GM12878 (cell line): ENCODE measurements at regions not wholly inside any gene's neighbourhood (a gene's known extent, or its start where the extent isn't known, plus 50 kb on each side); places are given as distances from the start of the nearest gene placed in this dataset.

ENCODE experiments used
- ATAC-seq: fragments of 200-7000 bp; cut with Tn5 transposase; 3 replicates; pipeline ENCODE4 v1.9.1; 2020; ENCODE audit warnings: mild to moderate bottlenecking, moderate library complexity
- BruUV-seq: library from RNA; stranded (reverse); fragments of 400-500 nt; replicated peaks from 2 replicates; lab custom pipeline; 2021; lab: Mats Ljungman, UMichigan
- CTCF ChIA-PET: fragments of 300-600 bp; sonication (Branson Sonifier 250); formaldehyde crosslinking; extraction: SDS; loops from one replicate; lab custom pipeline; 2021; ENCODE audit warnings: inconsistent platforms; lab: Yijun Ruan, JAX
- POLR2A ChIA-PET: fragments of 350-600 bp; formaldehyde crosslinking; extraction: SDS; loops from one replicate; lab custom pipeline; 2021; ENCODE audit warnings: inconsistent platforms; lab: Charles Lee
- RAD21 ChIA-PET: fragments of 300-600 bp; sonication (Branson Sonifier 250); formaldehyde crosslinking; loops from one replicate; lab custom pipeline; 2023; ENCODE audit warnings: antibody characterized with exemption; ENCODE audit not compliant: unreplicated experiment; lab: Charles Lee
- SMC1A ChIA-PET: fragments of 300-600 bp; sonication (Branson Sonifier 250); formaldehyde crosslinking; loops from one replicate; lab custom pipeline; 2023; ENCODE audit not compliant: unreplicated experiment, uncharacterized antibody; lab: Charles Lee
- DNase-seq: peaks from one replicate; pipeline ENCODE4 v3.0.0-alpha.2; 2011; ENCODE audit warnings: low read depth, low spot score
- FAIRE-seq: peaks from 3 replicates; lab custom pipeline; 2011; peaks lifted over from hg19 to GRCh38; lab: Jason Lieb, UNC
- H2AFZ ChIP-seq: 2 replicates; pipeline ENCODE4 v1.6.0; 2011; ENCODE audit warnings: low read depth, low read length, control low read depth; ENCODE audit not compliant: control insufficient read depth
- H3K27ac ChIP-seq: 2 replicates; pipeline ENCODE4 v1.5.1; 2011; ENCODE audit warnings: control low read depth; ENCODE audit not compliant: control insufficient read depth, insufficient read depth
- H3K27me3 ChIP-seq, 2 experiments: replicated peaks in 1 of 2; 2 replicates each; pipeline versions ENCODE4 v1.6.0 to v1.6.1; 2011; ENCODE audit warnings: low read length in 1 of 2; ENCODE audit not compliant: control insufficient read depth in 2 of 2, insufficient read depth in 2 of 2
- H3K36me3 ChIP-seq, 2 experiments: 2 replicates each; pipeline ENCODE4 v1.5.1; 2011; ENCODE audit warnings: low read length in 1 of 2; ENCODE audit not compliant: control insufficient read depth in 2 of 2, insufficient read depth in 2 of 2
- H3K4me1 ChIP-seq: 2 replicates; pipeline ENCODE4 v1.6.1; 2011; ENCODE audit warnings: mild to moderate bottlenecking, low read length, moderate library complexity, mixed read lengths; ENCODE audit not compliant: control insufficient read depth, insufficient read depth
- H3K4me2 ChIP-seq: 2 replicates; pipeline ENCODE4 v1.6.0; 2011; ENCODE audit warnings: control low read depth; ENCODE audit not compliant: control insufficient read depth, insufficient read depth
- H3K4me3 ChIP-seq: fragments of 200-600 bp; sonication (generic); 2 replicates; pipeline ENCODE4 v1.5.1; 2016
- H3K79me2 ChIP-seq: 2 replicates; pipeline ENCODE4 v1.6.0; 2011; ENCODE audit warnings: low read length; ENCODE audit not compliant: control insufficient read depth, insufficient read depth
- H3K9ac ChIP-seq: 2 replicates; pipeline ENCODE4 v1.8.0; 2011; ENCODE audit warnings: low read length, control low read depth, mixed read lengths; ENCODE audit not compliant: control insufficient read depth, insufficient read depth
- H3K9me3 ChIP-seq: replicated peaks from 3 replicates; pipeline ENCODE4 v1.5.1; 2011; ENCODE audit warnings: mild to moderate bottlenecking, low read length; ENCODE audit not compliant: control insufficient read depth, insufficient read depth
- H4K20me1 ChIP-seq: 2 replicates; pipeline ENCODE4 v1.6.0; 2011; ENCODE audit not compliant: control insufficient read depth, insufficient read depth
- E2F4 ChIP-seq: IDR thresholded peaks from 2 replicates; pipeline ENCODE4 v1.6.1; 2012; ENCODE audit warnings: low read depth, low read length, improper control_type of control experiment
- EZH2 ChIP-seq: IDR thresholded peaks from 2 replicates; pipeline ENCODE4 v1.6.1; 2012; ENCODE audit warnings: low read depth, mild to moderate bottlenecking, control low read depth, inconsistent platforms, low read length, borderline replicate concordance; ENCODE audit not compliant: control insufficient read depth
- FOS ChIP-seq: IDR thresholded peaks from 3 replicates; pipeline ENCODE4 v1.6.1; 2011; ENCODE audit warnings: borderline replicate concordance; ENCODE audit not compliant: insufficient read length; ENCODE audit errors: extremely low read depth
- IRF3 ChIP-seq: fragments of 450-650 bp; IDR thresholded peaks from 2 replicates; pipeline ENCODE4 v1.6.1; 2014; ENCODE audit warnings: mild to moderate bottlenecking
- JUND ChIP-seq: IDR thresholded peaks from 2 replicates; pipeline ENCODE4 v1.6.1; 2012; ENCODE audit warnings: low read depth, mild to moderate bottlenecking, low read length, improper control_type of control experiment, moderate library complexity
- NFXL1 ChIP-seq: fragments of 450-650 bp; IDR thresholded peaks from 2 replicates; pipeline ENCODE4 v1.6.1; 2017; ENCODE audit warnings: antibody characterized with exemption, mild to moderate bottlenecking, borderline replicate concordance
- NR2C1 ChIP-seq: fragments of 450-650 bp; IDR thresholded peaks from 2 replicates; pipeline ENCODE4 v1.6.1; 2017; ENCODE audit warnings: antibody characterized with exemption, mild to moderate bottlenecking, moderate library complexity
- NR2C2 ChIP-seq: IDR thresholded peaks from 2 replicates; pipeline ENCODE4 v1.6.1; 2011; ENCODE audit warnings: borderline replicate concordance, low read depth; ENCODE audit not compliant: control insufficient read depth, insufficient read length
- PAX8 ChIP-seq: fragments of 450-650 bp; IDR thresholded peaks from 2 replicates; pipeline ENCODE4 v1.6.1; 2017; ENCODE audit warnings: mild to moderate bottlenecking, moderate library complexity
- PML ChIP-seq: IDR thresholded peaks from 2 replicates; pipeline ENCODE4 v1.6.1; 2012; ENCODE audit warnings: low read length, inconsistent platforms
- POLR2AphosphoS5 ChIP-seq: IDR thresholded peaks from 2 replicates; pipeline ENCODE4 v1.6.1; 2011; ENCODE audit warnings: mild to moderate bottlenecking, low read length, inconsistent platforms
- REST ChIP-seq: IDR thresholded peaks from 2 replicates; pipeline ENCODE4 v1.6.1; 2012; ENCODE audit warnings: mild to moderate bottlenecking, low read depth, low read length
- TAF1 ChIP-seq: IDR thresholded peaks from 2 replicates; pipeline ENCODE4 v1.6.1; 2011; ENCODE audit warnings: mild to moderate bottlenecking, low read depth, low read length, borderline replicate concordance
- WRNIP1 ChIP-seq: IDR thresholded peaks from 2 replicates; pipeline ENCODE4 v1.6.1; 2011; ENCODE audit warnings: low read depth, low read length, improper control_type of control experiment, borderline replicate concordance
- ZBTB40 ChIP-seq: fragments of 450-650 bp; IDR thresholded peaks from 2 replicates; pipeline ENCODE4 v1.6.1; 2016; ENCODE audit warnings: mild to moderate bottlenecking, moderate library complexity, borderline replicate concordance
- ZNF207 ChIP-seq: fragments of 450-650 bp; IDR thresholded peaks from 2 replicates; pipeline ENCODE4 v1.6.1; 2014; ENCODE audit warnings: antibody characterized with exemption, mild to moderate bottlenecking, borderline replicate concordance
- WGBS: methylation state at CpG from one replicate; pipeline ENCODE4 v1.1.6; 2016; ENCODE audit warnings: low lambda C conversion rate; ENCODE audit not compliant: insufficient replicate concordance, insufficient coverage; ENCODE audit errors: missing lambda C conversion rate; 5-methylcytosine and 5-hydroxymethylcytosine counted together
- in situ Hi-C: fragments of 300-500 bp; cut with MboI; formaldehyde crosslinking; loops from 9 replicates; pipeline ENCODE4 v1.14.3; 2018; ENCODE audit warnings: mixed read lengths
- intact Hi-C: fragments of 100-400 bp; cut with micrococcal nuclease; formaldehyde crosslinking; loops from one replicate; pipeline ENCODE4 v1.14.2; 2022; ENCODE audit not compliant: unreplicated experiment

- no peaks in the 10 kb centered on the region for H3K4me1 ChIP-seq
- no peak overlapping the region for H3K4me3 ChIP-seq
- DNase-seq (no peak), ATAC-seq (no peak), FAIRE-seq (no peak)
- no peaks in the 10 kb centered on the region for H3K36me3 ChIP-seq
- H3K4me2 ChIP-seq = no peak overlapping the region
- H4K20me1 ChIP-seq = no peaks in the 10 kb centered on the region
- CTCF ChIA-PET = no interaction called here
- in situ Hi-C loops = no loop called here
- WGBS = 0% methylated on average over 1 of the region's 1 CpG
- RAD21 ChIA-PET = no interaction called here
- H3K9ac ChIP-seq = no peak overlapping the region
- no peaks in the 10 kb centered on the region for H3K79me2 ChIP-seq
- POLR2A ChIA-PET = no interaction called here
- no peak overlapping the region for H2AFZ ChIP-seq
- BruUV-seq = no TSS peak
- intact Hi-C loops = no loop called here
- SMC1A ChIA-PET = no interaction called here
- no peak overlapping the region for H3K27ac ChIP-seq
- H3K9me3 ChIP-seq = no peaks in the 10 kb centered on the region
- H3K27me3 ChIP-seq = no peaks in the 10 kb centered on the region
- no peak for TF ChIP-seq NR2C2
- TF ChIP-seq PAX8 = no peak
- TF ChIP-seq ZNF207 = no peak
- TF ChIP-seq ZBTB40 = no peak
- no peak for TF ChIP-seq POLR2AphosphoS5
- no peak for TF ChIP-seq TAF1
- no peak for TF ChIP-seq E2F4
- TF ChIP-seq REST = no peak
- no peak for TF ChIP-seq JUND
- no peak for TF ChIP-seq IRF3
- TF ChIP-seq NR2C1 = no peak
- TF ChIP-seq PML = no peak
- no peak for TF ChIP-seq WRNIP1
- TF ChIP-seq EZH2 = no peak
- TF ChIP-seq NFXL1 = no peak
- no peak for TF ChIP-seq FOS
Observed at GRCh38 chr11:91956711-91957110, 267.9 kb upstream of the FAT3 start.
